Spleen (tissue), 11 donors: ENCODE measurements at regions not wholly inside any gene's neighbourhood (a gene's known extent, or its start where the extent isn't known, plus 50 kb on each side); places are given as distances from the start of the nearest gene placed in this dataset.

Experiments used
- DNase-seq: peaks from one replicate; pipeline ENCODE4 v3.0.0-alpha.2; 2020
- H3K27ac ChIP-seq, 8 donors: fragments of 200-600 bp; sonication (generic) in 7 of 8; 1 replicate in 4 of 8; 2 replicates in 4 of 8; pipeline versions ENCODE4 v1.5.0 to v1.8.0; 2016 to 2021; ENCODE audit warnings: inconsistent platforms in 4 of 8, mild to moderate bottlenecking in 4 of 8, moderate library complexity in 1 of 8
- H3K27me3 ChIP-seq, 7 donors: fragments of 200-600 bp; sonication (generic) in 6 of 7; replicated peaks in 1 of 7; 1 replicate in 4 of 7; 2 replicates in 3 of 7; pipeline versions ENCODE4 v1.5.0 to v1.8.0; 2016 to 2021; ENCODE audit warnings: inconsistent platforms in 3 of 7, mild to moderate bottlenecking in 1 of 7
- H3K36me3 ChIP-seq, 6 donors: fragments of 200-600 bp; sonication (generic) in 5 of 6; 1 replicate in 4 of 6; 2 replicates in 2 of 6; pipeline versions ENCODE4 v1.5.0 to v1.8.0; 2016 to 2021; ENCODE audit warnings: inconsistent platforms in 2 of 6
- H3K4me1 ChIP-seq, 6 donors: fragments of 200-600 bp; sonication (generic) in 5 of 6; 1 replicate in 3 of 6; 2 replicates in 3 of 6; pipeline versions ENCODE4 v1.5.0 to v1.8.0; 2016 to 2021; ENCODE audit warnings: inconsistent platforms in 3 of 6
- H3K4me3 ChIP-seq, 8 donors: fragments of 200-600 bp; sonication (generic) in 7 of 8; 1 replicate in 4 of 8; 2 replicates in 4 of 8; pipeline versions ENCODE4 v1.5.0 to v1.8.0; 2016 to 2021; ENCODE audit warnings: inconsistent platforms in 4 of 8, mild to moderate bottlenecking in 4 of 8, moderate library complexity in 2 of 8
- H3K9me3 ChIP-seq, 8 donors: fragments of 200-600 bp; sonication (generic) in 7 of 8; 1 replicate in 4 of 8; 2 replicates in 4 of 8; pipeline versions ENCODE4 v1.5.0 to v1.8.0; 2016 to 2021; ENCODE audit warnings: inconsistent platforms in 4 of 8
- CTCF ChIP-seq, 11 experiments: fragments of 200-600 bp in 7 of 11; fragments of 450-650 bp in 4 of 11; sonication (generic) in 4 of 11; IDR thresholded peaks in 8 of 11; conservative IDR thresholded peaks in 3 of 11; 1 replicate in 7 of 11; 2 replicates in 4 of 11; pipeline versions ENCODE4 v1.4.0 to v1.8.0; 2016 to 2021; ENCODE audit warnings: antibody characterized with exemption in 11 of 11, inconsistent platforms in 4 of 11, mild to moderate bottlenecking in 1 of 11
- POLR2A ChIP-seq, 3 donors: fragments of 450-650 bp; IDR thresholded peaks; one replicate each; pipeline ENCODE4 v1.5.1; 2017; ENCODE audit warnings: antibody characterized with exemption in 3 of 3, mild to moderate bottlenecking in 1 of 3
- POLR2AphosphoS5 ChIP-seq, 3 donors: sonication (generic); formaldehyde crosslinking; IDR thresholded peaks; one replicate each; pipeline ENCODE4 v1.5.1; 2017; ENCODE audit warnings: antibody characterized with exemption in 3 of 3
- WGBS, 5 donors: extraction: QIAGEN DNeasy Blood & Tissue Kit in 3 of 5; methylation state at CpG; one replicate each; pipeline versions ENCODE4 v1.1.5 to v1.1.7; 2013 to 2018; 5-methylcytosine and 5-hydroxymethylcytosine counted together
- intact Hi-C: fragments of 100-400 bp; cut with DNase I; formaldehyde crosslinking; loops from one replicate; pipeline ENCODE4 v1.15.0; 2023; ENCODE audit warnings: low total_unique reads
- donor health status: healthy with polysubstance abuse.
- donor health status: DM: no; HTN: no; CAD: no; lungs with moderate emphysema.
- donor health status: DM: no; HTN: no; CAD: no.
- donor health status: Bipolar disorder and iron deficiency.
- donor health status: healthy.
- donor health status: DM: no; HTN: no; CAD: no.
- donor health status: DM: yes; HTN: yes; CAD: no.

GRCh38 chr6:148074291-148074690, 268.3 kb upstream of the SASH1 start:
- peaks cover 0 to 5% (median 0%) of the 10 kb centered on the region in 7 donors for H3K27me3 ChIP-seq
- 80 to 87% (median 86%) methylated on average over 6 of the region's 6 CpGs for WGBS, 5 donors
- no peak overlapping the region for H3K4me3 ChIP-seq
- H3K9me3 ChIP-seq: peaks cover 0 to 25% (median 11%) of the 10 kb centered on the region in 8 donors
- H3K36me3 ChIP-seq: no peaks in the 10 kb centered on the region
- H3K4me1 ChIP-seq: no peaks in the 10 kb centered on the region
- TF ChIP-seq POLR2AphosphoS5 (IDR thresholded peaks at IDR 0.05) (no peak), CTCF (IDR thresholded peaks at IDR 0.05 in 8 of 11, conservative IDR thresholded peaks at IDR 0.05 in 3 of 11) (no peak), POLR2A (IDR thresholded peaks at IDR 0.05) (no peak)
- DNase-seq: no peak
- H3K27ac ChIP-seq: no peak overlapping the region
- intact Hi-C loops: no loop called here

GRCh38 chr6:148074738-148075137, 267.9 kb upstream of the SASH1 start:
- intact Hi-C loops: no loop called here
- TF ChIP-seq POLR2AphosphoS5 (IDR thresholded peaks at IDR 0.05): no peak
- TF ChIP-seq CTCF (IDR thresholded peaks at IDR 0.05 in 8 of 11, conservative IDR thresholded peaks at IDR 0.05 in 3 of 11): no peak
- no peak for TF ChIP-seq POLR2A (IDR thresholded peaks at IDR 0.05)
- Histone ChIP-seq H3K4me1 (no peaks in the 10 kb centered on the region), H3K36me3 (no peaks in the 10 kb centered on the region), H3K4me3 (no peak overlapping the region), H3K27me3 (peaks cover 0 to 6% (median 0%) of the 10 kb centered on the region in 7 donors), H3K27ac (no peak overlapping the region), H3K9me3 (peaks cover 0 to 25% (median 11%) of the 10 kb centered on the region in 8 donors)
- DNase-seq: no peak
- WGBS, 5 donors: 39 to 48% (median 45%) methylated on average over 5 of the region's 5 CpGs

- H3K27ac ChIP-seq: no peak overlapping the region
- intact Hi-C loops: no loop called here
- no peak for DNase-seq
- peaks cover 0 to 6% (median 0%) of the 10 kb centered on the region in 7 donors for H3K27me3 ChIP-seq
- peaks cover 0 to 22% (median 11%) of the 10 kb centered on the region in 8 donors for H3K9me3 ChIP-seq
- TF ChIP-seq CTCF (IDR thresholded peaks at IDR 0.05 in 8 of 11, conservative IDR thresholded peaks at IDR 0.05 in 3 of 11) (no peak), POLR2AphosphoS5 (IDR thresholded peaks at IDR 0.05) (no peak), POLR2A (IDR thresholded peaks at IDR 0.05) (no peak)
- no peaks in the 10 kb centered on the region for H3K36me3 ChIP-seq
- no peaks in the 10 kb centered on the region for H3K4me1 ChIP-seq
- no peak overlapping the region for H3K4me3 ChIP-seq
These were observed 267.3 kb upstream of the SASH1 start for GRCh38 chr6:148075352-148075751.

GRCh38 chr6:148076051-148076450, 266.6 kb upstream of the SASH1 start:
- TF ChIP-seq CTCF (IDR thresholded peaks at IDR 0.05 in 8 of 11, conservative IDR thresholded peaks at IDR 0.05 in 3 of 11): no peak
- TF ChIP-seq POLR2AphosphoS5 (IDR thresholded peaks at IDR 0.05): no peak
- no peak for TF ChIP-seq POLR2A (IDR thresholded peaks at IDR 0.05)
- 82 to 87% (median 84%) methylated on average over 3 of the region's 3 CpGs for WGBS, 5 donors
- Histone ChIP-seq H3K4me3 (no peak overlapping the region), H3K27me3 (peaks cover 0 to 6% (median 0%) of the 10 kb centered on the region in 7 donors), H3K4me1 (no peaks in the 10 kb centered on the region), H3K9me3 (peaks cover 0 to 17% (median 9%) of the 10 kb centered on the region in 8 donors), H3K36me3 (no peaks in the 10 kb centered on the region), H3K27ac (no peak overlapping the region)
- intact Hi-C loops: no loop called here
- DNase-seq: no peak
